IMR-90 (cell line): ENCODE measurements at regions not wholly inside any gene's neighbourhood (a gene's known extent, or its start where the extent isn't known, plus 50 kb on each side); places are given as distances from the start of the nearest gene placed in this dataset.

Experiments used
- BHLHE40 ChIP-seq: fragments of 150-350 bp; IDR thresholded peaks from 2 replicates; pipeline ENCODE4 v1.6.1; 2016; ENCODE audit warnings: mild to moderate bottlenecking, low read depth, low read length
- CEBPB ChIP-seq: IDR thresholded peaks from 2 replicates; pipeline ENCODE4 v1.6.1; 2012; ENCODE audit warnings: low read depth, low read length, improper control_type of control experiment
- CHD1 ChIP-seq: IDR thresholded peaks from 2 replicates; pipeline ENCODE4 v1.6.1; 2012; ENCODE audit warnings: low read depth, low read length, improper control_type of control experiment
- FOS ChIP-seq: fragments of 150-350 bp; IDR thresholded peaks from 2 replicates; pipeline ENCODE4 v1.6.1; 2016; ENCODE audit warnings: low read depth, low read length
- MAFK ChIP-seq: IDR thresholded peaks from 2 replicates; pipeline ENCODE4 v1.6.1; 2012; ENCODE audit warnings: low read depth, low read length, improper control_type of control experiment
- MAZ ChIP-seq: IDR thresholded peaks from 2 replicates; pipeline ENCODE4 v1.6.1; 2012; ENCODE audit warnings: low read depth, mild to moderate bottlenecking, low read length, improper control_type of control experiment, moderate library complexity, borderline replicate concordance
- MXI1 ChIP-seq: IDR thresholded peaks from 2 replicates; pipeline ENCODE4 v1.6.1; 2012; ENCODE audit warnings: low read depth, mild to moderate bottlenecking, low read length, moderate library complexity, borderline replicate concordance
- POLR2A ChIP-seq: IDR thresholded peaks from 2 replicates; pipeline ENCODE4 v1.6.1; 2012; ENCODE audit warnings: mild to moderate bottlenecking, low read depth, low read length
- RAD21 ChIP-seq: IDR thresholded peaks from 2 replicates; pipeline ENCODE4 v1.6.1; 2012; ENCODE audit warnings: low read length, improper control_type of control experiment
- RCOR1 ChIP-seq: IDR thresholded peaks from 2 replicates; pipeline ENCODE4 v1.6.1; 2012; ENCODE audit warnings: mild to moderate bottlenecking, low read length, improper control_type of control experiment; ENCODE audit not compliant: insufficient replicate concordance
- RFX5 ChIP-seq: IDR thresholded peaks from 2 replicates; pipeline ENCODE4 v1.8.0; 2012; ENCODE audit warnings: low read depth, mild to moderate bottlenecking, low read length, moderate library complexity
- SMC3 ChIP-seq: fragments of 150-350 bp; IDR thresholded peaks from 2 replicates; pipeline ENCODE4 v1.6.1; 2016; ENCODE audit warnings: low read depth, mild to moderate bottlenecking, antibody characterized with exemption, low read length, moderate library complexity
- TF ChIP-seq, protein P1 (sequence below): conservative IDR thresholded peaks from 2 replicates; pipeline ENCODE4 v1.5.1; 2012; ENCODE audit warnings: mild to moderate bottlenecking, low read depth, low read length, improper control_type of control experiment
- TF ChIP-seq, protein P2 (sequence below): fragments of 150-350 bp; IDR thresholded peaks from 2 replicates; pipeline ENCODE4 v1.6.1; 2017; ENCODE audit warnings: mild to moderate bottlenecking, antibody characterized with exemption, low read length, low read depth

DNA sequence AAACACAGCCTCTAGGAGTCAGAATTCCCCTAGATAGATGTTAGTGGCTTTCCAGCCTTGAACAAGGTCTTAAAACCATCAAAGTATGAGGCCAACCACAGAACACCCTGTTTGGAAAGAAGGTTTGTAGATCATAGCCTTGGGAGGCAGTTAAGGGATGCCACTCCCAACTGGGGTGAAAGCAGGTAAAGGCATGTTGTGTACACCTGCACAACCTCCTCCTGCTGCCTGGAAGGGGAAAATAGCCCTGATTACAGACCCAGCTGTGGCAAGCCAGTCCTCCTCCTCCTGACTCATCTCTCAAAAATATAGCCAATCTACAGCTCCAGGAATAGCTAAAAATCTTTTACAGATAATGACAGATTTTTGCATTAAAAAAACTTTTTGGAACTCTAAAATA lies 108.1 kb downstream of the RBM43 start:
- TF ChIP-seq CEBPB: no peak
- TF ChIP-seq, protein P1, sequence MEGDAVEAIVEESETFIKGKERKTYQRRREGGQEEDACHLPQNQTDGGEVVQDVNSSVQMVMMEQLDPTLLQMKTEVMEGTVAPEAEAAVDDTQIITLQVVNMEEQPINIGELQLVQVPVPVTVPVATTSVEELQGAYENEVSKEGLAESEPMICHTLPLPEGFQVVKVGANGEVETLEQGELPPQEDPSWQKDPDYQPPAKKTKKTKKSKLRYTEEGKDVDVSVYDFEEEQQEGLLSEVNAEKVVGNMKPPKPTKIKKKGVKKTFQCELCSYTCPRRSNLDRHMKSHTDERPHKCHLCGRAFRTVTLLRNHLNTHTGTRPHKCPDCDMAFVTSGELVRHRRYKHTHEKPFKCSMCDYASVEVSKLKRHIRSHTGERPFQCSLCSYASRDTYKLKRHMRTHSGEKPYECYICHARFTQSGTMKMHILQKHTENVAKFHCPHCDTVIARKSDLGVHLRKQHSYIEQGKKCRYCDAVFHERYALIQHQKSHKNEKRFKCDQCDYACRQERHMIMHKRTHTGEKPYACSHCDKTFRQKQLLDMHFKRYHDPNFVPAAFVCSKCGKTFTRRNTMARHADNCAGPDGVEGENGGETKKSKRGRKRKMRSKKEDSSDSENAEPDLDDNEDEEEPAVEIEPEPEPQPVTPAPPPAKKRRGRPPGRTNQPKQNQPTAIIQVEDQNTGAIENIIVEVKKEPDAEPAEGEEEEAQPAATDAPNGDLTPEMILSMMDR: no peak
- TF ChIP-seq FOS: no peak
- no peak for TF ChIP-seq POLR2A
- TF ChIP-seq MXI1: no peak
- no peak for TF ChIP-seq BHLHE40
- no peak for TF ChIP-seq RAD21
- no peak for TF ChIP-seq MAFK
- TF ChIP-seq, protein P2, sequence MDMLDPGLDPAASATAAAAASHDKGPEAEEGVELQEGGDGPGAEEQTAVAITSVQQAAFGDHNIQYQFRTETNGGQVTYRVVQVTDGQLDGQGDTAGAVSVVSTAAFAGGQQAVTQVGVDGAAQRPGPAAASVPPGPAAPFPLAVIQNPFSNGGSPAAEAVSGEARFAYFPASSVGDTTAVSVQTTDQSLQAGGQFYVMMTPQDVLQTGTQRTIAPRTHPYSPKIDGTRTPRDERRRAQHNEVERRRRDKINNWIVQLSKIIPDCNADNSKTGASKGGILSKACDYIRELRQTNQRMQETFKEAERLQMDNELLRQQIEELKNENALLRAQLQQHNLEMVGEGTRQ: no peak
- no peak for TF ChIP-seq SMC3
- TF ChIP-seq RCOR1: no peak
- TF ChIP-seq MAZ: no peak
- no peak for TF ChIP-seq RFX5
- TF ChIP-seq CHD1: no peak
